ENCODE measurements at regions not wholly inside any gene's neighbourhood (a gene's known extent, or its start where the extent isn't known, plus 50 kb on each side); places are given as distances from the start of the nearest gene placed in this dataset.

- in situ Hi-C loops (cut with HindIII; ENCODE audit: low sequenced_read_pairs) = no loop called here
- DNase-seq (ENCODE audit: low read depth) = no peak
- no peak overlapping the region for H3K4me3 ChIP-seq (ENCODE audit: low read depth, low read length)
- no peak for TF ChIP-seq CTCF (IDR thresholded peaks at IDR 0.05; ENCODE audit: low read depth, low read length, missing control alignments)
These were observed 585.3 kb upstream of the BCHE start for GRCh38 chr3:166422556-166422955.

GRCh38 chr3:166420071-166420470 is 582.8 kb upstream of the BCHE start:
- TF ChIP-seq CTCF (IDR thresholded peaks at IDR 0.05; ENCODE audit: low read depth, low read length, missing control alignments) = no peak
- DNase-seq (ENCODE audit: low read depth) = no peak
- no peak overlapping the region for H3K4me3 ChIP-seq (ENCODE audit: low read depth, low read length)
- in situ Hi-C loops (cut with HindIII; ENCODE audit: low sequenced_read_pairs) = no loop called here

- no peak for DNase-seq (ENCODE audit: low read depth)
- in situ Hi-C loops (cut with HindIII; ENCODE audit: low sequenced_read_pairs) = no loop called here
- no peak overlapping the region for H3K4me3 ChIP-seq (ENCODE audit: low read depth, low read length)
- TF ChIP-seq CTCF (IDR thresholded peaks at IDR 0.05; ENCODE audit: low read depth, low read length, missing control alignments) = no peak
These were observed 568.7 kb upstream of the BCHE start for GRCh38 chr3:166405896-166406295.

GRCh38 chr3:166405465-166405864 is 568.2 kb upstream of the BCHE start:
- no peak overlapping the region for H3K4me3 ChIP-seq (ENCODE audit: low read depth, low read length)
- in situ Hi-C loops (cut with HindIII; ENCODE audit: low sequenced_read_pairs) = no loop called here
- no peak for DNase-seq (ENCODE audit: low read depth)
- TF ChIP-seq CTCF (IDR thresholded peaks at IDR 0.05; ENCODE audit: low read depth, low read length, missing control alignments) = no peak

GRCh38 chr3:166390303-166390702 is 553.1 kb upstream of the BCHE start:
- in situ Hi-C loops (cut with HindIII; ENCODE audit: low sequenced_read_pairs) = no loop called here
- TF ChIP-seq CTCF (IDR thresholded peaks at IDR 0.05; ENCODE audit: low read depth, low read length, missing control alignments) = no peak
- no peak for DNase-seq (ENCODE audit: low read depth)
- no peak overlapping the region for H3K4me3 ChIP-seq (ENCODE audit: low read depth, low read length)

- DNase-seq (ENCODE audit: low read depth) = no peak
- no peak overlapping the region for H3K4me3 ChIP-seq (ENCODE audit: low read depth, low read length)
- in situ Hi-C loops (cut with HindIII; ENCODE audit: low sequenced_read_pairs) = no loop called here
- no peak for TF ChIP-seq CTCF (IDR thresholded peaks at IDR 0.05; ENCODE audit: low read depth, low read length, missing control alignments)
These were observed 551.1 kb upstream of the BCHE start for GRCh38 chr3:166388321-166388720.

GRCh38 chr3:166372571-166373106 is 535.4 kb upstream of the BCHE start:
- DNase-seq (ENCODE audit: low read depth) = no peak
- H3K4me3 ChIP-seq (ENCODE audit: low read depth, low read length) = no peak overlapping the region
- no peak for TF ChIP-seq CTCF (IDR thresholded peaks at IDR 0.05; ENCODE audit: low read depth, low read length, missing control alignments)
- in situ Hi-C loops (cut with HindIII; ENCODE audit: low sequenced_read_pairs) = no loop called here
